Neural progenitor cell (in vitro differentiated cells): ENCODE measurements at regions not wholly inside any gene's neighbourhood (a gene's known extent, or its start where the extent isn't known, plus 50 kb on each side); places are given as distances from the start of the nearest gene placed in this dataset.

Source experiments
- CTCF ChIP-seq: fragments of 200-600 bp; sonication (generic); IDR thresholded peaks from 2 replicates; pipeline ENCODE4 v1.5.1; 2017; ENCODE audit warnings: antibody characterized with exemption, mild to moderate bottlenecking
- EZH2phosphoT487 ChIP-seq: fragments of 200-600 bp; sonication (generic); IDR thresholded peaks from 2 replicates; pipeline ENCODE4 v1.6.1; 2017; ENCODE audit warnings: antibody characterized with exemption

GRCh38 chr15:46410705-46411104 is 775.9 kb downstream of the SQOR start:
- TF ChIP-seq CTCF (no peak), EZH2phosphoT487 (no peak)
